ENCODE measurements at regions not wholly inside any gene's neighbourhood (a gene's known extent, or its start where the extent isn't known, plus 50 kb on each side); places are given as distances from the start of the nearest gene placed in this dataset.

DNA sequence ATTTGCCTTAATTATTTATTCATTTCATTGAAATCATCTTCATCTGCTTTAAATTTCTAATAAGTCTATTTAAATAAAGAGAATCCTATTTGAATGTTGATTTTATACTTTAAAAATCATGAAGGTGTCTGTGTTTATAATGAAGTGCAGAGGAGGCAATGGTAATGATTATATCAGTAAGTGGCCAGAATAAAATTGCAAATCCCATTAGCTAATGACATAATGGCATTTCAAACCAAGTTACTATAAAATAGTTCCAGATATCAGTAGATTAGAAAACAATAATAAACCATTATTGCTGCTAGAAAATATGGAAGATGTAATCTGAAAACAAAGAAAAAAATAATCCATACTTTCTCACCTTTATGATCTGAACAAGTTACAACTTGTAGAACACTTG, 647.8 kb upstream of the KLHL1 start (continued):
- TF ChIP-seq, protein P1, sequence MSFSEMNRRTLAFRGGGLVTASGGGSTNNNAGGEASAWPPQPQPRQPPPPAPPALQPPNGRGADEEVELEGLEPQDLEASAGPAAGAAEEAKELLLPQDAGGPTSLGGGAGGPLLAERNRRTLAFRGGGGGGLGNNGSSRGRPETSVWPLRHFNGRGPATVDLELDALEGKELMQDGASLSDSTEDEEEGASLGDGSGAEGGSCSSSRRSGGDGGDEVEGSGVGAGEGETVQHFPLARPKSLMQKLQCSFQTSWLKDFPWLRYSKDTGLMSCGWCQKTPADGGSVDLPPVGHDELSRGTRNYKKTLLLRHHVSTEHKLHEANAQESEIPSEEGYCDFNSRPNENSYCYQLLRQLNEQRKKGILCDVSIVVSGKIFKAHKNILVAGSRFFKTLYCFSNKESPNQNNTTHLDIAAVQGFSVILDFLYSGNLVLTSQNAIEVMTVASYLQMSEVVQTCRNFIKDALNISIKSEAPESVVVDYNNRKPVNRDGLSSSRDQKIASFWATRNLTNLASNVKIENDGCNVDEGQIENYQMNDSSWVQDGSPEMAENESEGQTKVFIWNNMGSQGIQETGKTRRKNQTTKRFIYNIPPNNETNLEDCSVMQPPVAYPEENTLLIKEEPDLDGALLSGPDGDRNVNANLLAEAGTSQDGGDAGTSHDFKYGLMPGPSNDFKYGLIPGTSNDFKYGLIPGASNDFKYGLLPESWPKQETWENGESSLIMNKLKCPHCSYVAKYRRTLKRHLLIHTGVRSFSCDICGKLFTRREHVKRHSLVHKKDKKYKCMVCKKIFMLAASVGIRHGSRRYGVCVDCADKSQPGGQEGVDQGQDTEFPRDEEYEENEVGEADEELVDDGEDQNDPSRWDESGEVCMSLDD (tag by site-specific recombination; IDR thresholded peaks at IDR 0.05), result no peak
- no peak for TF ChIP-seq OSR2 (tag by site-specific recombination; IDR thresholded peaks at IDR 0.05)
- TF ChIP-seq ZNF416 (tag by site-specific recombination; IDR thresholded peaks at IDR 0.05), result no peak
- no peak for TF ChIP-seq ZNF629 (tag by site-specific recombination; IDR thresholded peaks at IDR 0.05)
- no peak for TF ChIP-seq ZNF626 (tag by site-specific recombination; IDR thresholded peaks at IDR 0.05)

DNA sequence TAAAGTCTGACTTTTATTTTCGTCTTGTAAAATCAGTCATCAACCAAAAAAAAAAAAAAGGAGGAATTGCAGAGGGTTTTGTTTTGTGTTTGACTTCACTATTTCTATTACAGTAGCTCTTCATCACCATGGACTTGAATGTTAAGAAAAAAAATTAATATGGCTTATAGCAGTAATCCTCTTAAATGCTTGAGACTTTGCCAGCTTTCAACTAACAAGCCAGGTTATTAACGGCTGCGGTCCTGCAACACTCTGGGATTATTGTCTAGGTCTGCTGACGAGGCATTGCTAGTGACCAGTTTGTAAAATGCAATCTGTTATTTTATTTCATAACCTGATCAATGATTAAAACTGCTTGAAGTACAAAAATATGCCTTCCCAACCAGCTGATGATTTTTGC, 647.2 kb upstream of the KLHL1 start:
- CTCF ChIA-PET, result no interaction called here

DNA sequence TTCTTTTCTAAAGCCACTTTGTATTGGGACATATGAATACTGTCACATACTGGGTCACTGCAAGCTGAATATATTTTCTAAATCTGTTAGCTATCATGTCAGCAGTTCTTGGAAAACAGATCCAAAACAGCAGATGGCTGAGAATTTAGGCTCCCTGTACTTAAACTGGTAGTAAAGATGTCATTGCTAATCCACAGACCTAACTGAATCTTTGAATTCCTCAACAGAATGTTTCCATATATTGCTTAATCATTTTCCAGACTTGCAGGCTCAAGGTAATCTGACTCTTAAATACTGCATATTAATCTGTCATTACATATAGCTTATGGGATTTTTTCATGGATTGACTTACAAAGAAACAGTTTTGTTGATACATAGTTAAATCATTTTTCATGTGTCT, 639.0 kb upstream of the KLHL1 start:
- TF ChIP-seq, protein P2, sequence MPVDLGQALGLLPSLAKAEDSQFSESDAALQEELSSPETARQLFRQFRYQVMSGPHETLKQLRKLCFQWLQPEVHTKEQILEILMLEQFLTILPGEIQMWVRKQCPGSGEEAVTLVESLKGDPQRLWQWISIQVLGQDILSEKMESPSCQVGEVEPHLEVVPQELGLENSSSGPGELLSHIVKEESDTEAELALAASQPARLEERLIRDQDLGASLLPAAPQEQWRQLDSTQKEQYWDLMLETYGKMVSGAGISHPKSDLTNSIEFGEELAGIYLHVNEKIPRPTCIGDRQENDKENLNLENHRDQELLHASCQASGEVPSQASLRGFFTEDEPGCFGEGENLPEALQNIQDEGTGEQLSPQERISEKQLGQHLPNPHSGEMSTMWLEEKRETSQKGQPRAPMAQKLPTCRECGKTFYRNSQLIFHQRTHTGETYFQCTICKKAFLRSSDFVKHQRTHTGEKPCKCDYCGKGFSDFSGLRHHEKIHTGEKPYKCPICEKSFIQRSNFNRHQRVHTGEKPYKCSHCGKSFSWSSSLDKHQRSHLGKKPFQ (tag by site-specific recombination; IDR thresholded peaks at IDR 0.05), result no peak
- TF ChIP-seq, protein P3, sequence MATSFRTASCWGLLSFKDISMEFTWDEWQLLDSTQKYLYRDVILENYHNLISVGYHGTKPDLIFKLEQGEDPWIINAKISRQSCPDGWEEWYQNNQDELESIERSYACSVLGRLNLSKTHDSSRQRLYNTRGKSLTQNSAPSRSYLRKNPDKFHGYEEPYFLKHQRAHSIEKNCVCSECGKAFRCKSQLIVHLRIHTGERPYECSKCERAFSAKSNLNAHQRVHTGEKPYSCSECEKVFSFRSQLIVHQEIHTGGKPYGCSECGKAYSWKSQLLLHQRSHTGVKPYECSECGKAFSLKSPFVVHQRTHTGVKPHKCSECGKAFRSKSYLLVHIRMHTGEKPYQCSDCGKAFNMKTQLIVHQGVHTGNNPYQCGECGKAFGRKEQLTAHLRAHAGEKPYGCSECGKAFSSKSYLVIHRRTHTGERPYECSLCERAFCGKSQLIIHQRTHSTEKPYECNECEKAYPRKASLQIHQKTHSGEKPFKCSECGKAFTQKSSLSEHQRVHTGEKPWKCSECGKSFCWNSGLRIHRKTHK (tag by site-specific recombination; IDR thresholded peaks at IDR 0.05), result no peak
- TF ChIP-seq ZNF184 (tag by site-specific recombination; IDR thresholded peaks at IDR 0.05), result no peak
- TF ChIP-seq ZSCAN16 (tag by site-specific recombination; IDR thresholded peaks at IDR 0.05), result no peak
- no peak for TF ChIP-seq ZNF792 (tag by site-specific recombination; IDR thresholded peaks at IDR 0.05)
- TF ChIP-seq ZNF175 (tag by site-specific recombination; IDR thresholded peaks at IDR 0.05), result no peak
- TF ChIP-seq ZNF776 (tag by site-specific recombination; IDR thresholded peaks at IDR 0.05; ENCODE audit: borderline replicate concordance), result no peak
- Histone ChIP-seq H3K27ac (ENCODE audit: extremely low read depth, low read depth, low read length) (no peak overlapping the region), H3K4me1 (ENCODE audit: control insufficient read depth, insufficient read depth, low read length) (no peaks in the 10 kb centered on the region), H3K9me3 (ENCODE audit: control insufficient read depth, insufficient read depth, low read depth, low read length) (no peaks in the 10 kb centered on the region), H3K36me3 (ENCODE audit: control insufficient read depth in 2 of 2, insufficient read depth in 1 of 2, low read length in 2 of 2) (no peaks in the 10 kb centered on the region), H3K4me3 (ENCODE audit: low read depth, low read length) (no peak overlapping the region)
- ChIA-PET CTCF (no interaction called here), POLR2A (no interaction called here)

More for the DNA sequence above, 647.2 kb upstream of the KLHL1 start:
- Histone ChIP-seq H3K36me3 (ENCODE audit: control insufficient read depth in 2 of 2, insufficient read depth in 1 of 2, low read length in 2 of 2) (no peaks in the 10 kb centered on the region), H3K27ac (ENCODE audit: extremely low read depth, low read depth, low read length) (no peak overlapping the region), H3K4me3 (ENCODE audit: low read depth, low read length) (no peak overlapping the region), H3K9me3 (ENCODE audit: control insufficient read depth, insufficient read depth, low read depth, low read length) (no peaks in the 10 kb centered on the region), H3K4me1 (ENCODE audit: control insufficient read depth, insufficient read depth, low read length) (no peaks in the 10 kb centered on the region)
- POLR2A ChIA-PET, result no interaction called here
- TF ChIP-seq, protein P4, sequence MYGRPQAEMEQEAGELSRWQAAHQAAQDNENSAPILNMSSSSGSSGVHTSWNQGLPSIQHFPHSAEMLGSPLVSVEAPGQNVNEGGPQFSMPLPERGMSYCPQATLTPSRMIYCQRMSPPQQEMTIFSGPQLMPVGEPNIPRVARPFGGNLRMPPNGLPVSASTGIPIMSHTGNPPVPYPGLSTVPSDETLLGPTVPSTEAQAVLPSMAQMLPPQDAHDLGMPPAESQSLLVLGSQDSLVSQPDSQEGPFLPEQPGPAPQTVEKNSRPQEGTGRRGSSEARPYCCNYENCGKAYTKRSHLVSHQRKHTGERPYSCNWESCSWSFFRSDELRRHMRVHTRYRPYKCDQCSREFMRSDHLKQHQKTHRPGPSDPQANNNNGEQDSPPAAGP (tag by site-specific recombination; IDR thresholded peaks at IDR 0.05), result no peak
- TF ChIP-seq, protein P5, sequence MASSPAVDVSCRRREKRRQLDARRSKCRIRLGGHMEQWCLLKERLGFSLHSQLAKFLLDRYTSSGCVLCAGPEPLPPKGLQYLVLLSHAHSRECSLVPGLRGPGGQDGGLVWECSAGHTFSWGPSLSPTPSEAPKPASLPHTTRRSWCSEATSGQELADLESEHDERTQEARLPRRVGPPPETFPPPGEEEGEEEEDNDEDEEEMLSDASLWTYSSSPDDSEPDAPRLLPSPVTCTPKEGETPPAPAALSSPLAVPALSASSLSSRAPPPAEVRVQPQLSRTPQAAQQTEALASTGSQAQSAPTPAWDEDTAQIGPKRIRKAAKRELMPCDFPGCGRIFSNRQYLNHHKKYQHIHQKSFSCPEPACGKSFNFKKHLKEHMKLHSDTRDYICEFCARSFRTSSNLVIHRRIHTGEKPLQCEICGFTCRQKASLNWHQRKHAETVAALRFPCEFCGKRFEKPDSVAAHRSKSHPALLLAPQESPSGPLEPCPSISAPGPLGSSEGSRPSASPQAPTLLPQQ (tag by site-specific recombination; IDR thresholded peaks at IDR 0.05), result no peak
- no peak for TF ChIP-seq ZNF354C (tag by site-specific recombination; IDR thresholded peaks at IDR 0.05; ENCODE audit: borderline replicate concordance, low read depth)
- no peak for TF ChIP-seq WT1 (tag by site-specific recombination; IDR thresholded peaks at IDR 0.05)
- no peak for TF ChIP-seq ZNF274 (IDR thresholded peaks at IDR 0.05; ENCODE audit: low read length)
- TF ChIP-seq ZNF274 (tag by site-specific recombination; IDR thresholded peaks at IDR 0.05; ENCODE audit: borderline replicate concordance), result no peak
- no peak for TF ChIP-seq ZNF391 (tag by site-specific recombination; IDR thresholded peaks at IDR 0.05; ENCODE audit: borderline replicate concordance, low read depth)
- no peak for TF ChIP-seq ZNF623 (tag by site-specific recombination; IDR thresholded peaks at IDR 0.05)
- no peak for TF ChIP-seq MZF1 (tag by site-specific recombination; IDR thresholded peaks at IDR 0.05; ENCODE audit: borderline replicate concordance)
- TF ChIP-seq ZNF132 (tag by site-specific recombination; IDR thresholded peaks at IDR 0.05; ENCODE audit: borderline replicate concordance), result no peak
- TF ChIP-seq ZNF184 (tag by site-specific recombination; IDR thresholded peaks at IDR 0.05), result no peak
- TF ChIP-seq ZIC2 (tag by site-specific recombination; IDR thresholded peaks at IDR 0.05), result no peak

Data from HEK293 (cell line).